IMR-90 (cell line): ENCODE measurements at regions not wholly inside any gene's neighbourhood (a gene's known extent, or its start where the extent isn't known, plus 50 kb on each side); places are given as distances from the start of the nearest gene placed in this dataset.

Experiments used
- CTCF ChIP-seq: conservative IDR thresholded peaks from 2 replicates; pipeline ENCODE4 v1.5.1; 2012; ENCODE audit warnings: mild to moderate bottlenecking, low read depth, low read length, improper control_type of control experiment
- MAFK ChIP-seq: IDR thresholded peaks from 2 replicates; pipeline ENCODE4 v1.6.1; 2012; ENCODE audit warnings: low read depth, low read length, improper control_type of control experiment
- POLR2A ChIP-seq: IDR thresholded peaks from 2 replicates; pipeline ENCODE4 v1.6.1; 2012; ENCODE audit warnings: mild to moderate bottlenecking, low read depth, low read length
- USF2 ChIP-seq: fragments of 150-350 bp; IDR thresholded peaks from 2 replicates; pipeline ENCODE4 v1.6.1; 2017; ENCODE audit warnings: mild to moderate bottlenecking, antibody characterized with exemption, low read length, low read depth

DNA sequence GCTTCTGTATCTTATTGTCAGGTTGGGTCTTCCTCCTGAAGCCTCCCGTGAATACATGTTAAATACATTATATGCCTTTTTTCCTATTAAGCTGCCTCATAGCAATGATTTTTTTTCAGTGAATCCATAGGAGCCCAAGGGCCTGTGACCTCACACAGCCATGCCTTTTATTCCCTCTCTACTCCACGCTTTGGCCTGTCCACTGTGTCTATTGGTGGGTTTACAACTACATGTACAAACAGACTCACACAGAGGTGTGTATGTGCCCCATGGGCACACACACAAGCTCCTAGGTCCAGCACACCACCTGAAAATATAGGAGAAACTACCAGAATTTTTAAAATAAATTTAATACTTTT lies 560.4 kb downstream of the IPMK start:
- TF ChIP-seq CTCF (no peak), MAFK (no peak), USF2 (no peak), POLR2A (no peak)
